IMR-90 (cell line): ENCODE measurements at regions not wholly inside any gene's neighbourhood (a gene's known extent, or its start where the extent isn't known, plus 50 kb on each side); places are given as distances from the start of the nearest gene placed in this dataset.

Experiments
- ATAC-seq: fragments of 200-7000 bp; cut with Tn5 transposase; 2 replicates; pipeline ENCODE4 v1.9.1; 2020; ENCODE audit warnings: low read depth, mild to moderate bottlenecking, moderate library complexity
- BruUV-seq: library from RNA; stranded (reverse); fragments of 400-500 nt; replicated peaks from 2 replicates; lab custom pipeline; 2021; lab: Mats Ljungman, UMichigan
- CTCF ChIA-PET: fragments of 300-600 bp; formaldehyde crosslinking; extraction: SDS; loops from one replicate; lab custom pipeline; 2021; ENCODE audit warnings: antibody characterized with exemption; lab: Yijun Ruan, JAX
- POLR2A ChIA-PET: fragments of 300-600 bp; sonication (Branson Sonifier 250); formaldehyde crosslinking; loops from one replicate; lab custom pipeline; 2022; ENCODE audit warnings: antibody characterized with exemption; ENCODE audit not compliant: unreplicated experiment; lab: Charles Lee
- DNase-seq: peaks from one replicate; pipeline ENCODE4 v3.0.0; 2013
- H2AFZ ChIP-seq: replicated peaks from 2 replicates; pipeline ENCODE3; 2013; ENCODE audit warnings: low read length, mild to moderate bottlenecking; ENCODE audit not compliant: poor library complexity
- H2AK5ac ChIP-seq: 2 replicates; pipeline ENCODE4 v1.6.1; 2013; ENCODE audit warnings: low read depth, low read length, inconsistent platforms
- H2AK9ac ChIP-seq: replicated peaks from 2 replicates; pipeline ENCODE3; 2013; ENCODE audit warnings: mild to moderate bottlenecking, low read depth, low read length, moderate library complexity; ENCODE audit not compliant: poor library complexity
- H2BK120ac ChIP-seq: 2 replicates; pipeline ENCODE4 v1.6.1; 2013; ENCODE audit warnings: low read depth, low read length, inconsistent platforms
- H2BK15ac ChIP-seq: 3 replicates; pipeline ENCODE4 v1.6.1; 2013; ENCODE audit warnings: low read depth, low read length, inconsistent platforms
- H2BK20ac ChIP-seq: 2 replicates; pipeline ENCODE4 v1.6.1; 2013; ENCODE audit warnings: low read depth, mild to moderate bottlenecking, inconsistent platforms, low read length, moderate library complexity
- H2BK5ac ChIP-seq: 2 replicates; pipeline ENCODE4 v1.6.1; 2013; ENCODE audit warnings: mild to moderate bottlenecking, low read depth, low read length, inconsistent platforms; ENCODE audit not compliant: poor library complexity, severe bottlenecking
- H3K14ac ChIP-seq: replicated peaks from 2 replicates; pipeline ENCODE4 v1.6.1; 2013; ENCODE audit warnings: low read depth, low read length, inconsistent platforms
- H3K18ac ChIP-seq: 2 replicates; pipeline ENCODE4 v1.6.1; 2013; ENCODE audit warnings: low read depth, low read length, control low read depth
- H3K23ac ChIP-seq: 2 replicates; pipeline ENCODE4 v1.6.1; 2013; ENCODE audit warnings: low read depth, low read length, inconsistent platforms
- H3K27ac ChIP-seq: 2 replicates; pipeline ENCODE4 v1.5.1; 2013; ENCODE audit warnings: mild to moderate bottlenecking, control low read depth, low read length; ENCODE audit not compliant: insufficient read depth
- H3K27me3 ChIP-seq: 2 replicates; pipeline ENCODE4 v1.6.1; 2013; ENCODE audit warnings: low read length; ENCODE audit not compliant: control insufficient read depth, insufficient read depth
- H3K36me3 ChIP-seq: 2 replicates; pipeline ENCODE4 v1.6.1; 2013; ENCODE audit warnings: low read length, mixed read lengths; ENCODE audit not compliant: control insufficient read depth, insufficient read depth
- H3K4ac ChIP-seq: 2 replicates; pipeline ENCODE4 v1.6.1; 2013; ENCODE audit warnings: low read depth, low read length, inconsistent platforms
- H3K4me1 ChIP-seq: 2 replicates; pipeline ENCODE4 v1.6.1; 2013; ENCODE audit warnings: low read length, mixed read lengths; ENCODE audit not compliant: control insufficient read depth, insufficient read depth
- H3K4me2 ChIP-seq: 2 replicates; pipeline ENCODE4 v1.6.1; 2013; ENCODE audit warnings: low read depth, mild to moderate bottlenecking, control low read depth, low read length, moderate library complexity
- H3K4me3 ChIP-seq: 2 replicates; pipeline ENCODE4 v1.5.1; 2013; ENCODE audit warnings: low read depth, mild to moderate bottlenecking, control low read depth, low read length, moderate library complexity; ENCODE audit not compliant: insufficient read depth
- H3K56ac ChIP-seq: 2 replicates; pipeline ENCODE4 v1.6.1; 2013; ENCODE audit warnings: low read length, inconsistent platforms; ENCODE audit not compliant: insufficient read depth; ENCODE audit errors: extremely low read depth
- H3K79me1 ChIP-seq, 2 experiments: 2 replicates each; pipeline ENCODE4 v1.6.1; 2013; ENCODE audit warnings: low read length in 2 of 2, inconsistent platforms in 1 of 2, low read depth in 1 of 2
- H3K9ac ChIP-seq: 2 replicates; pipeline ENCODE4 v1.6.1; 2013; ENCODE audit warnings: low read depth, low read length, control low read depth
- H3K9me1 ChIP-seq: 2 replicates; pipeline ENCODE4 v1.6.1; 2013; ENCODE audit warnings: low read length, inconsistent platforms; ENCODE audit not compliant: insufficient read depth
- H3K9me3 ChIP-seq: 2 replicates; pipeline ENCODE4 v1.6.1; 2013; ENCODE audit warnings: low read length; ENCODE audit not compliant: control insufficient read depth, insufficient read depth
- H4K20me1 ChIP-seq: 2 replicates; pipeline ENCODE4 v1.6.1; 2013; ENCODE audit warnings: low read length, inconsistent platforms; ENCODE audit not compliant: insufficient read depth
- H4K5ac ChIP-seq: 2 replicates; pipeline ENCODE4 v1.6.1; 2013; ENCODE audit warnings: mild to moderate bottlenecking, low read depth, low read length, control low read depth
- H4K8ac ChIP-seq, 2 experiments: 2 replicates each; pipeline ENCODE4 v1.6.1; 2013; ENCODE audit warnings: low read depth in 2 of 2, low read length in 2 of 2, control low read depth in 1 of 2, inconsistent platforms in 1 of 2
- H4K91ac ChIP-seq: 2 replicates; pipeline ENCODE4 v1.6.1; 2013; ENCODE audit warnings: low read depth, low read length, inconsistent platforms; ENCODE audit not compliant: insufficient read depth
- BHLHE40 ChIP-seq: fragments of 150-350 bp; IDR thresholded peaks from 2 replicates; pipeline ENCODE4 v1.6.1; 2016; ENCODE audit warnings: mild to moderate bottlenecking, low read depth, low read length
- CEBPB ChIP-seq: IDR thresholded peaks from 2 replicates; pipeline ENCODE4 v1.6.1; 2012; ENCODE audit warnings: low read depth, low read length, improper control_type of control experiment
- ELK1 ChIP-seq: fragments of 150-350 bp; IDR thresholded peaks from 2 replicates; pipeline ENCODE4 v1.6.1; 2016; ENCODE audit warnings: low read depth, mild to moderate bottlenecking, low read length, moderate library complexity, borderline replicate concordance
- FOS ChIP-seq: fragments of 150-350 bp; IDR thresholded peaks from 2 replicates; pipeline ENCODE4 v1.6.1; 2016; ENCODE audit warnings: low read depth, low read length
- RAD21 ChIP-seq: IDR thresholded peaks from 2 replicates; pipeline ENCODE4 v1.6.1; 2012; ENCODE audit warnings: low read length, improper control_type of control experiment
- WGBS, 2 experiments: methylation state at CpG; one replicate each; pipeline versions ENCODE4 v1.1.5 to v1.1.7; 2013; ENCODE audit warnings: missing lambda C conversion rate in 2 of 2; ENCODE audit not compliant: insufficient read length in 1 of 2; ENCODE audit errors: extremely low coverage in 2 of 2; 5-methylcytosine and 5-hydroxymethylcytosine counted together
- dilution Hi-C: fragments of 300-500 bp; cut with HindIII; formaldehyde crosslinking; loops from one replicate; pipeline ENCODE4 v1.14.3; 2018; ENCODE audit warnings: low sequenced_read_pairs; ENCODE audit not compliant: unreplicated experiment
- in situ Hi-C: fragments of 300-500 bp; cut with MboI; formaldehyde crosslinking; loops from 3 replicates; pipeline ENCODE4 v1.14.3; 2019; ENCODE audit warnings: low sequenced_read_pairs, inconsistent platforms, mixed read lengths
- intact Hi-C: fragments of 100-400 bp; cut with micrococcal nuclease; formaldehyde crosslinking; loops from 2 replicates; pipeline ENCODE4 v1.10.0; 2022

GRCh38 chr6:14763139-14763538 is 482.7 kb upstream of the JARID2 start:
- peak overlapping the region; percentile 48 for H3K4me2 ChIP-seq
- peak overlapping the region; percentile 44 for H2BK5ac ChIP-seq
- H3K9ac ChIP-seq: no peak overlapping the region
- H2BK120ac ChIP-seq: peak overlapping the region; percentile 3
- peak overlapping the region; percentile 35; the same call in 1 of the 2 replicates for H3K27ac ChIP-seq
- H3K4me3 ChIP-seq: no peak overlapping the region
- POLR2A ChIA-PET: no interaction called here
- H2AK5ac ChIP-seq: no peak overlapping the region
- peak overlapping the region; percentile 25 for H2AFZ ChIP-seq
- no peaks in the 10 kb centered on the region for H3K9me1 ChIP-seq
- CTCF ChIA-PET: no interaction called here
- no peak overlapping the region for H2AK9ac ChIP-seq
- H3K9me3 ChIP-seq: no peaks in the 10 kb centered on the region
- TF ChIP-seq ELK1: no peak
- peak; percentile 7; the same call in 1 of the 2 replicates for TF ChIP-seq RAD21
- peak; percentile 29; the same call in 1 of the 2 replicates for TF ChIP-seq BHLHE40
- 0 out of 2 replicates have a peak, but pooled peaks have one; percentile 26 for TF ChIP-seq CEBPB
- TF ChIP-seq FOS: peak; percentile 83
- in situ Hi-C loops: no loop called here
- no peak overlapping the region for H2BK20ac ChIP-seq
- no TSS peak for BruUV-seq
- WGBS, 2 experiments: no CpG with 5 or more reads among the region's 6 CpGs
- 0 out of 2 replicates have a peak overlapping the region, but pooled peaks have one; percentile 37 for H3K18ac ChIP-seq
- H3K56ac ChIP-seq: no peak overlapping the region
- no peak overlapping the region for H4K5ac ChIP-seq
- dilution Hi-C loops: no loop called here
- H3K23ac ChIP-seq: no peak overlapping the region
- peaks cover 8% of the 10 kb centered on the region for H3K4me1 ChIP-seq
- H3K14ac ChIP-seq: 0 out of 2 replicates have a peak overlapping the region, but pooled peaks have one; percentile 11
- ATAC-seq (peak; percentile 90), DNase-seq (peak; percentile 84)
- peak overlapping the region; percentile 5; the same call in 1 of the 2 replicates for H4K91ac ChIP-seq
- H3K27me3 ChIP-seq: no peaks in the 10 kb centered on the region
- no peaks in the 10 kb centered on the region for H4K20me1 ChIP-seq
- no peaks in the 10 kb centered on the region for H3K79me1 ChIP-seq
- no peaks in the 10 kb centered on the region for H3K36me3 ChIP-seq
- peak overlapping the region in 1 of 2 experiments; percentile 10; a peak in 1 of 4 replicates for H4K8ac ChIP-seq
- H2BK15ac ChIP-seq: no peak overlapping the region; the same call in 2 of the 3 replicates
- intact Hi-C loops: no loop called here
- H3K4ac ChIP-seq: peak overlapping the region; percentile 3; the same call in 1 of the 2 replicates
